ENCODE measurements at regions not wholly inside any gene's neighbourhood (a gene's known extent, or its start where the extent isn't known, plus 50 kb on each side); places are given as distances from the start of the nearest gene placed in this dataset.

DNA sequence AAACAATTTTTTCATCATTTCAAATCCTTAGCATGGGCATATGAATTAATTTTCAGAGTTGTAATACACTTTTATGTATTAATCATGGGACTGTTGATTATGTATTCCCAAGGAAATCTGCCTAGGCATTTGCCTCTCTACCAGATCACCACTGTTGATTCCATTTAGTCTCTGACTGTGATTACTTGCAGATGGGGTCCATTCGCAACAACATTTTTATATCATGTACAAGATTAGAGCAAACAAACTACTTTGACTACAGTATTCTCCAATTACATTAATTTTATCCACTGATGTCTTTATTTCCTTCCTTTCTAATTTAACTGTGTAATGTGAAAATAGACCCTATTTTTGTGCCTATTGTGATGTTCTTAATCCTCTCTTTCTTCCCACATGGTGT lies 831.4 kb upstream of the SLC35B3 start:
- no peak overlapping the region for H2BK15ac ChIP-seq (ENCODE audit: low read depth, low read length)
- H3K56ac ChIP-seq (ENCODE audit: extremely low read depth, insufficient read depth, low read length): no peak overlapping the region
- dilution Hi-C loops (cut with HindIII; ENCODE audit: low sequenced_read_pairs, unreplicated experiment) (no loop called here), intact Hi-C loops (cut with micrococcal nuclease) (no loop called here), in situ Hi-C loops (cut with MboI; ENCODE audit: low sequenced_read_pairs) (no loop called here)
- no peak overlapping the region for H3K4me3 ChIP-seq (ENCODE audit: insufficient read depth, low read depth, low read length)
- no peak overlapping the region for H3K14ac ChIP-seq (replicated peaks; ENCODE audit: low read depth, low read length)
- H3K36me3 ChIP-seq (ENCODE audit: control insufficient read depth, insufficient read depth, low read length): no peaks in the 10 kb centered on the region
- H3K9me1 ChIP-seq (ENCODE audit: insufficient read depth, low read length): no peaks in the 10 kb centered on the region
- no peak overlapping the region for H3K18ac ChIP-seq (ENCODE audit: low read depth, low read length)
- no peak overlapping the region for H3K23ac ChIP-seq (ENCODE audit: low read depth, low read length)
- ChIA-PET POLR2A (ENCODE audit: unreplicated experiment) (no interaction called here), CTCF (no interaction called here)
- H2BK5ac ChIP-seq (ENCODE audit: low read depth, low read length, poor library complexity, severe bottlenecking): no peak overlapping the region
- no peak for TF ChIP-seq MAZ (IDR thresholded peaks at IDR 0.05; ENCODE audit: borderline replicate concordance, low read depth, low read length)
- TF ChIP-seq, protein P1, sequence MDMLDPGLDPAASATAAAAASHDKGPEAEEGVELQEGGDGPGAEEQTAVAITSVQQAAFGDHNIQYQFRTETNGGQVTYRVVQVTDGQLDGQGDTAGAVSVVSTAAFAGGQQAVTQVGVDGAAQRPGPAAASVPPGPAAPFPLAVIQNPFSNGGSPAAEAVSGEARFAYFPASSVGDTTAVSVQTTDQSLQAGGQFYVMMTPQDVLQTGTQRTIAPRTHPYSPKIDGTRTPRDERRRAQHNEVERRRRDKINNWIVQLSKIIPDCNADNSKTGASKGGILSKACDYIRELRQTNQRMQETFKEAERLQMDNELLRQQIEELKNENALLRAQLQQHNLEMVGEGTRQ (IDR thresholded peaks at IDR 0.05; ENCODE audit: low read depth, low read length): no peak
- TF ChIP-seq, protein P2, sequence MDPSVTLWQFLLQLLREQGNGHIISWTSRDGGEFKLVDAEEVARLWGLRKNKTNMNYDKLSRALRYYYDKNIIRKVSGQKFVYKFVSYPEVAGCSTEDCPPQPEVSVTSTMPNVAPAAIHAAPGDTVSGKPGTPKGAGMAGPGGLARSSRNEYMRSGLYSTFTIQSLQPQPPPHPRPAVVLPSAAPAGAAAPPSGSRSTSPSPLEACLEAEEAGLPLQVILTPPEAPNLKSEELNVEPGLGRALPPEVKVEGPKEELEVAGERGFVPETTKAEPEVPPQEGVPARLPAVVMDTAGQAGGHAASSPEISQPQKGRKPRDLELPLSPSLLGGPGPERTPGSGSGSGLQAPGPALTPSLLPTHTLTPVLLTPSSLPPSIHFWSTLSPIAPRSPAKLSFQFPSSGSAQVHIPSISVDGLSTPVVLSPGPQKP (IDR thresholded peaks at IDR 0.05; ENCODE audit: borderline replicate concordance, low read depth, low read length): no peak
- no peak for TF ChIP-seq RFX5 (IDR thresholded peaks at IDR 0.05; ENCODE audit: low read depth, low read length)
- no peak for TF ChIP-seq RCOR1 (IDR thresholded peaks at IDR 0.05; ENCODE audit: insufficient replicate concordance, low read length)
- TF ChIP-seq MAFK (IDR thresholded peaks at IDR 0.05; ENCODE audit: low read depth, low read length): no peak
- TF ChIP-seq CHD1 (IDR thresholded peaks at IDR 0.05; ENCODE audit: low read depth, low read length): no peak
- no peak for TF ChIP-seq SMC3 (IDR thresholded peaks at IDR 0.05; ENCODE audit: low read depth, low read length)
- no peak for TF ChIP-seq BHLHE40 (IDR thresholded peaks at IDR 0.05; ENCODE audit: low read depth, low read length)
- TF ChIP-seq RAD21 (IDR thresholded peaks at IDR 0.05; ENCODE audit: low read length): no peak
- TF ChIP-seq, protein P3, sequence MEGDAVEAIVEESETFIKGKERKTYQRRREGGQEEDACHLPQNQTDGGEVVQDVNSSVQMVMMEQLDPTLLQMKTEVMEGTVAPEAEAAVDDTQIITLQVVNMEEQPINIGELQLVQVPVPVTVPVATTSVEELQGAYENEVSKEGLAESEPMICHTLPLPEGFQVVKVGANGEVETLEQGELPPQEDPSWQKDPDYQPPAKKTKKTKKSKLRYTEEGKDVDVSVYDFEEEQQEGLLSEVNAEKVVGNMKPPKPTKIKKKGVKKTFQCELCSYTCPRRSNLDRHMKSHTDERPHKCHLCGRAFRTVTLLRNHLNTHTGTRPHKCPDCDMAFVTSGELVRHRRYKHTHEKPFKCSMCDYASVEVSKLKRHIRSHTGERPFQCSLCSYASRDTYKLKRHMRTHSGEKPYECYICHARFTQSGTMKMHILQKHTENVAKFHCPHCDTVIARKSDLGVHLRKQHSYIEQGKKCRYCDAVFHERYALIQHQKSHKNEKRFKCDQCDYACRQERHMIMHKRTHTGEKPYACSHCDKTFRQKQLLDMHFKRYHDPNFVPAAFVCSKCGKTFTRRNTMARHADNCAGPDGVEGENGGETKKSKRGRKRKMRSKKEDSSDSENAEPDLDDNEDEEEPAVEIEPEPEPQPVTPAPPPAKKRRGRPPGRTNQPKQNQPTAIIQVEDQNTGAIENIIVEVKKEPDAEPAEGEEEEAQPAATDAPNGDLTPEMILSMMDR (conservative IDR thresholded peaks at IDR 0.05; ENCODE audit: low read depth, low read length): no peak
- TF ChIP-seq FOS (IDR thresholded peaks at IDR 0.05; ENCODE audit: low read depth, low read length): no peak
- TF ChIP-seq POLR2A (IDR thresholded peaks at IDR 0.05; ENCODE audit: low read depth, low read length): no peak
- no peak for TF ChIP-seq MXI1 (IDR thresholded peaks at IDR 0.05; ENCODE audit: borderline replicate concordance, low read depth, low read length)
- TF ChIP-seq CEBPB (IDR thresholded peaks at IDR 0.05; ENCODE audit: low read depth, low read length): no peak
- TF ChIP-seq NFE2L2 (IDR thresholded peaks at IDR 0.05; ENCODE audit: low read depth, low read length): no peak
- H3K4ac ChIP-seq (ENCODE audit: low read depth, low read length): no peak overlapping the region
- H3K79me1 ChIP-seq (ENCODE audit: low read depth in 1 of 2, low read length in 2 of 2): no peaks in the 10 kb centered on the region
- no peak overlapping the region for H3K27ac ChIP-seq (ENCODE audit: insufficient read depth, low read length)
- H4K91ac ChIP-seq (ENCODE audit: insufficient read depth, low read depth, low read length): no peak overlapping the region
- H2BK120ac ChIP-seq (ENCODE audit: low read depth, low read length): no peak overlapping the region
- no peak overlapping the region for H3K4me2 ChIP-seq (ENCODE audit: low read depth, low read length)
- H4K20me1 ChIP-seq (ENCODE audit: insufficient read depth, low read length): no peaks in the 10 kb centered on the region
- H3K4me1 ChIP-seq (ENCODE audit: control insufficient read depth, insufficient read depth, low read length): no peaks in the 10 kb centered on the region
- no peak overlapping the region for H2BK20ac ChIP-seq (ENCODE audit: low read depth, low read length)
- H4K5ac ChIP-seq (ENCODE audit: low read depth, low read length): no peak overlapping the region
- H2AFZ ChIP-seq (replicated peaks; ENCODE audit: low read length, poor library complexity): no peak overlapping the region
- ATAC-seq (ENCODE audit: low read depth) (no peak), DNase-seq (no peak)
- H3K27me3 ChIP-seq (ENCODE audit: control insufficient read depth, insufficient read depth, low read length): no peaks in the 10 kb centered on the region
- no peak overlapping the region for H2AK9ac ChIP-seq (replicated peaks; ENCODE audit: low read depth, low read length, poor library complexity)
- H2AK5ac ChIP-seq (ENCODE audit: low read depth, low read length): no peak overlapping the region
- no peak overlapping the region for H3K9ac ChIP-seq (ENCODE audit: low read depth, low read length)
- BruUV-seq (replicated peaks): no TSS peak
- no peak overlapping the region for H4K8ac ChIP-seq (ENCODE audit: low read depth in 2 of 2, low read length in 2 of 2)
- WGBS, 2 experiments (ENCODE audit: extremely low coverage in 2 of 2, insufficient read length in 1 of 2): no CpG with 5 or more reads among the region's 1 CpG
- H3K9me3 ChIP-seq (ENCODE audit: control insufficient read depth, insufficient read depth, low read length): no peaks in the 10 kb centered on the region
